ENCODE measurements at regions not wholly inside any gene's neighbourhood (a gene's known extent, or its start where the extent isn't known, plus 50 kb on each side); places are given as distances from the start of the nearest gene placed in this dataset.

DNA sequence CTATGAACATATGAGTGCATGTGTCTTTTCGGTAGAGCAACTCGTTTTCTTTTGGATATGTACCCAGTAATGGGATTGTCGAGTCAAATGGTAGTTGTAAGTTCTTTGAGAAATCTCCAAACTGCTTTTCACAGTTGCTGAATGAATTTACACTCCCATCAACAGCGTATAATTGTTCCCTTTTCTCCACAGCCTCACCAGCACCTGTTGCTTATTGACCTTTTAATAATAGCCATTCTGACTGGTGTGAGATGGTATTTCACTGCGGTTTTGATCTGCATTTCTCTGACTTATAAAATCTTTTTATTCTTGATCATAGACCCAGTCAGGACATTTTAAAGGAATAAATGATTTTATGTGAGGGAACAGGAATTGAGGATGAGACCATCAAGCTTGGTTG is 165.0 kb upstream of the KCTD3 start:
- no peak for TF ChIP-seq GATA2 (IDR thresholded peaks at IDR 0.05; ENCODE audit: low read depth, low read length)
- no peak for TF ChIP-seq GATA3 (IDR thresholded peaks at IDR 0.05; ENCODE audit: low read depth, low read length)

Data from SH-SY5Y (cell line).